GM18868 (cell line): ENCODE measurements at regions not wholly inside any gene's neighbourhood (a gene's known extent, or its start where the extent isn't known, plus 50 kb on each side); places are given as distances from the start of the nearest gene placed in this dataset.
"Not testable (repeated sequence)": the region's sequence is repeated elsewhere in the genome, so short reads cannot be mapped to it uniquely, and the experiment has no call there.

ENCODE experiments used
- ATAC-seq: cut with Tn5 transposase; IDR thresholded peaks from one replicate; pipeline ENCODE4 v1.9.1; 2021; ENCODE audit warnings: mild to moderate bottlenecking, moderate library complexity; ENCODE audit not compliant: unreplicated experiment

DNA sequence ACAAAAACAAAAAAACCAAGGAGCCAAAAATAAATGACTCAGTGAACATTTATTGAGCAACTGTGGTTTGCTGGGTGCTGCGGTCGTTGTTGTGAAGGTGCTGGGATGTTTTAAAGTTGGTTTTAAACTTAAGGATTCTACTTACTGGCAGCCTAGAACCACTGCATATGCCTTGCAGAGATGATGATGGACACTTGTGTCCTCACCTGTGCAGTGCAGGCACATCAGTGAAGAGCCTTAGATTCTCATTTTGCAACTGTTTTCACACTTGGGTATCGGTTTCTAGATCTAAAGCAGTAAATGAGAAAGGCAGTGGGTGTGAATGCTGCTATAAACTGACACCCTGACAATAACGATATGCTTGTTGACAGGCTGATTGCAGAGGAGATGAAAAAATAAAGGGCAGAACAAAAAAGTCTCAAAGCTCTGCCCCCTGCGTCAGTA, 68.8 kb downstream of the UTRN start:
- peak; percentile 45 for ATAC-seq

GRCh38 chr6:144359783-144360182, 74.6 kb downstream of the UTRN start:
- ATAC-seq, result no peak

DNA sequence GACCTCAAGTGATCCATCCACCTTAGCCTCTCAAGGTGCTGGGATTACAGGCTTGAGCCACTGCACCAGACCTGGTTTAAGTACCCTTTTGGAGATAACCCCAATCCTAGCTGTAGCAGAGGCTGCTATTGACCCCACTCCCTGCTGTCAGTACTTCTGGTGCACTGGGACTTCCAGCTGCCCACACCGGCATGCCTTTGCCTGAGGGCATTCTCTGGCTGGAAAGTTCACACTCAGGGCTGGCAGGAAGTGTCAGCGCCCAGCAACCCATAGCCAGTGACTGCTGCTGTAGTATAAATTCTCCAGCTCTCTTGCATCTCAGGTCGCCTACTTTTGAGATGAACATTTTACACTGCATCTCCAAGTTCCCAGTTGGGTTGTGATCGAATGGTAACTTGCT, 75.3 kb downstream of the UTRN start:
- no peak for ATAC-seq

DNA sequence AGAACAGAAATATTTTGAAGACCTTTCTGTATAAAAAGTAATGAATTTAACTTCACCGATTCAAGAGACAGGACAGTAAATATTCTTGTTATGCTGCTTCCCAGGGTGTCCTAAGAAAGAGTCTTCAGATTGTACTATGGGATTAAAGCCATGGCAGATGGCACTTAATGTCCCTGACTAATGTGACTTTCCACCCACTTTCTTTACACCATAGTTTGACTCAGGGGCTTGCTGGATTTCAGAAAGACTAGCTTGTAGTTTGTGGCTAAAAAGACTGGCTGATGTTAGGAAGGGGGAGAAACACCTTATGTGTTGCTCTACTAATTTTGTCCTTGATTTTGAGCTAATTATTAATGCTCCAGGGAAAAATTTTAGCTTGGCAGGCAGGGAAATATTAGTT, 75.9 kb downstream of the UTRN start:
- no peak for ATAC-seq

- no peak for ATAC-seq
Measured at GRCh38 chr6:144362042-144363018, 77.2 kb downstream of the UTRN start.

DNA sequence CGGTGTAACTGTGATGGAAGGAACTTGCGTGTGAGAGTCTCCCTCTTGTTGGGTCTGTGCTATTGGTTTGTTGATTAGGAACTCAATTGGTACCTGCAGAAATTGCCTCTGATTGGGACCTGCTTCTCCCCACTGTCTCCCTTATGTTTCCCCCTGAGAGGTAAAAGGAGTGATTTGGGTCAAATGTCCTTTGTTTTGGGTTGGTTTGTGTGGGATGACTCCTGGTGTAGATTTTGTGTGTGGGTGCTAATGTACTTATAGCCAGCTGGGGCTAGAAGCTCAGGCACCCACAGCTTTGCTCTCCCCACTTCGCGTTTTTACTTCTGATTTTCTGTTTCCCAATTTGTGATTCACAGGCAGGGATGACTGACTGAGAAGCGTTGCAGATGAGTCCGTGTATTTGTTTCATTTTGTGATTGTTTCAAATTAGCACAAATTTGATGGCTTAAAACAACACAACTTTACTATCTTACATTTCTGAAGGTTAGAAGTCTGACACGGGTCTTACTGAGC, 79.1 kb downstream of the UTRN start:
- no peak for ATAC-seq

DNA sequence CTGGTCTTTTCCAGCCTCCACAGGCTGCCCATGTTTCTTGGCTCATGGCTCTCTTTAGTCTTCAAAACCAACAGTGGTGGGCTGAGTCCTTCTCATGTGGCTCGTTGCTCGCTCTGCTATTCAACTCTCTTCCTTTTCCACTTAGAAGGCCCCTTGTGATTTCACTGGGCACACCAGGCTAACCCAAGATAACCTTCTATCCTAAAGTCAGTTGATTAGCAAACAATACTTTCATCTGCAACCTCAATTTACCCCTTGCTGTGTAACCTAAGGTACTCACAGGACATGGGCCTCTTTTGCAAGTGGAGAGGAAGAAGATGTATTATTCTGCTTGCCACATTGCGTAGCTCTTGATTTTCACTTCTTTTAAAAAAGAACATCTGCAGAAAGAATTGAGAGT, 79.6 kb downstream of the UTRN start:
- no peak for ATAC-seq

DNA sequence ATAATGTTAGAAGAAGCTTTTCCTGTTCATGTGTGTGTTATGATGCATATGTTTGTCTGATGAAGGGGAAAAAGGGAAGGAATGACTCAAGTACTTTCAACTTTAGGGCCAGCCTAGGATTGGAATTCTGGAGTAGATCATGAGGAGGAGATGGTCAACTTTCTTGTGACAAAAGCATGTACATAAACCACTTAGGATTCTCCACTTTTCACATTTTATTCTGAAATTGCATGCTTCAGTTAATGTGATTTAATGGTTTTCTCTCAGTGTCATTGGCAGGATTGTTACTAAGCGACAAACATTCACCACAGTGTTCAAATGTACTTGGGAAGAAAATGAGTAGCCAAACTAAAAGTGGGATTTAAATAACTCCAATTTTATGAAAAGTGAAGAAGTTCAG, 80.1 kb downstream of the UTRN start:
- ATAC-seq, result no peak

DNA sequence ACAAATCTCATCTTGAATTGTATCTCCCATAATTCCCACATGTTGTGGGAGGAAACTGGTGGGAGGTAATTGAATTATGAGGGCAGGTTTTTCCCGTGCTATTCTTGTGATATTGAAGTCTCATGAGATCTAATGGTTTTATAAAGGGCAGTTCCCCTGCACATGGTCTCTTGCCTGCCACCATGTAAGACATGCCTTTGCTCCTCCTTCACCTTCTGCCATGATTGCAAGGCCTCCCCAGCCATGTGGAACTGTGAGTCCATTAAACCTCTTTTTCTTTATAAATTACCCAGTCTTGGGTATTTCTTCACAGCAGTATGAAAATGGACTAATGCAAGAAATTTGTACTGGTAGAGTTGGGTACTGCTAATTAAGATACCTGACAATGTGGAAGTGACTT, 84.6 kb downstream of the UTRN start:
- not testable (repeated sequence) for ATAC-seq

- no peak for ATAC-seq
Measured at GRCh38 chr6:144372116-144372515, 87.0 kb downstream of the UTRN start.

DNA sequence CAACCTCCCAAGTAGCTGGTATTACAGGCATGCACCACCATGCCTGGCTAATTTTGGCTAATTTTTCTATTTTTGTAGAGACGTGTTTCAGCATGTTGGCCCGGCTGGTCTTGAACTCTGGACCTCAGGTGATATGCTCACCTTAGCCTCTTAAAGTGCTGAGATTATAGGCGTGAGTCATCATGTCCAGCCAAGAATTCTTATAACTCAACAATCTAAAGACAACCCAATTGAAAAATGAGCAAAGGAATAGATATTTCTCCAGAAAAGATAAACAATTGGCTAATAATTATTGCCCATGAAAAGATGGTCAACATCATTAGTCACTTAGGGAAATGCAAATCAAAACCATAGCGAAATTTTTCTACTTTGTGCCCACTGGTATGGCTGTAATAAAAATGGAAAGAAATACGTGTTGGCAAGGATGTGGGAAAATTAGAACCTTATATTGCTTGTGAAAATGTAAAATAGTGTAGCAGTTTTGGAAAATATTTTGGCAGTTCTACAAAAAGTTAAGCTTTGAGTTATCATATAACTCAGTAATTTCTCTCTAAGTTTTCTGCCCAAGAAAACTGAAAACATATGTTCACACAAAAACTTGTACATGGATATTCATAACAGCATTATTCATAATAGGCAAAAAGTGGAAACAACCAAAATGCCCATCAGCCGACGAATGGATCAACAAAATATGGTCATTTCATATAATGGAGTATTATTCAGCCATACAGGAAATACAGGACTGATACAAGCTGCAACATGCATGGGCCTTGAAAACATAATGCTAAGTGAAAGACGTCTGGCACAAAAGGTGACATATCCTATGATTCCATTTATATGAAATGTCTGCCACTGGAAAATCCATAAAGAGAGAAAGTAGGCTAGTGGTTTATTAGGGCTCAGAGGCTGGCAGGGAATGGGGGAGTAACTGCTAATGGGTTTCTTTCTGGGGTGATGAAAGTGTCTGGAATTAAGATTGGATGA, 87.8 kb downstream of the UTRN start:
- no peak for ATAC-seq

DNA sequence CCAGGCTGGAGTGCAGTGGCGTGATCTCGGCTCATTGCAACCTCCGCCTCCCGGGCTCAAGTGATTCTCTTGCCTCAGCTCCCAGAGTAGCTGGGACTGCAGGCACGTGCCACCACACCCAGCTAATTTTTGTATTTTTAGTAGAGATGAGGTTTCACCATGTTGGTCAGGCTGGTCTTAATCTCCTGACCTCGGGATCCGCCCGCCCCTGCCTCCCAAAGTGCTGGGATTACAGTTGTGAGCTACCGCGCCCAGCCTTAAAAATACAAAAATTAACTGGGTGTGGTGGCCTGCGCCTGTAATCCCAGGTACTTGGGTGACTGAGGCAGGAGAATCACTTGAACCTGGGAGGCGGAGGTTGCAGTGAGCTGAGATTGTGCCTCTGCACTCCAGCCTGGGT, 89.4 kb downstream of the UTRN start:
- not testable (repeated sequence) for ATAC-seq

DNA sequence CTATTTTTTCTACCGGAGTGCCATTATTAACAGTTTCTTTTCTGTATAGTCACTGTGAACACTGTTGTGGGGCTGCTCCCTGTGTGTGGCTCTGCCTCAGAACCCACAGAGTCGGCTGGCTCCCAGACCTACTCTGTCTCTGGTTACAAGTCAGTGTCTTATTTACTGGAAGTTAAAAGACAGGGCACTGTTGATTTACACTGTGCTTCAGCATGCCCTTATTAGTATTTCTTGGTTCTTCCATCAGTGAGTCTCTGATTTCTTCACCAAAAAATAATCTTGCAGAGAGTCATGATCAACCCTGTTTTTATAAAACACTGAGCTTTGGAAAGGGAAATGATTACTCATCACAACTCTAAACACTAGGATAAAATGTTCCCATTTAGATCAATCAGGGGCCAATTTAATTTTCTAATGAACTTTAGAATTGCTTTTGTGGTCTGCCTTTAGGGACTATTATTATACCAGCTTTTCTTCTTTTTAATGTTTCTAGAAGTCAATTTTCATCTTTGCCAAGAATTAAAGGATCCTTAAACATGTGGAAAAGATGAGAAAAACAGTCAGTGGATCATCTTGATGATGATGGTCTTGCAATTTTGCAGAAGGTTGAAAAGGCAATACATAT, 92.6 kb downstream of the UTRN start:
- no peak for ATAC-seq

DNA sequence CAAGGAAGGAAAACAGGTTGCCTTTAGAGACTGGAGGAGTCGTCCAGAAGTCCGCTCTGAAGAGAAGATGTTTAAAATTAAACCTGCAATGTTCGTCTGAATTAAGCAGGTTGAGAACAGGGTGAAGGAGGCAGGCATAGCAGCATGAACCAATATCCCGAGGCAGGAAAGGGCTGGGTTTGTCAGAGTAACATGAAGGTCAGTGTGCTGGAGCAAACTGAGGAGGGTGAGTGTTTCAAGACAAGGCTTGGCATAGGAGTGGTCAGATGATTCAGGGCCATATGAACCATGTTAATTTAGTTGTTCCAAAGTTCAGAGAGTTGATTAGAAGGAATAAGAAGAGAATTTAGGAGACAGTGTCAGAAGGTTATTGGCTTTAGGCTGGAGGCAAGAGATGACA, 93.3 kb downstream of the UTRN start:
- ATAC-seq, result no peak

DNA sequence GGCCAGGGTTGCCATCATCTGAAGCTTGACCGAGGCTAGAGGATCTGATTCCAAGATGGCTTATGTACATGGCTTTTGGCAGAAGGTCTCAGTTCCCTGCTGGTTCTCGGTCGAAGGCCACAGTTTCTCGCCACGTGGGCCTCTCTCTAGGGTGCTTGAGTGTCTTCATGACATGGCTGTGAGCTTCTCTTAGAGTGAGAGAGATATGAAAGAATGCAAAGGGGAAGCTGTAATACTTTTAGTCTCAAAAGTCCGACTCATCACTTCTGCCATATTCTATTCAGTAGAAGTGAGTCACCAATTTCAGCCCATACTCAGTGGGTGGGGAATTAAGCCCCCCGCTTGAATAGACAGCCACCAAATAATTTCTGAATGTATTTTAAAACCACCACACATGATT, 94.2 kb downstream of the UTRN start:
- no peak for ATAC-seq

- ATAC-seq, result not testable (repeated sequence)
Measured at GRCh38 chr6:144381499-144381898, 96.4 kb downstream of the UTRN start.

DNA sequence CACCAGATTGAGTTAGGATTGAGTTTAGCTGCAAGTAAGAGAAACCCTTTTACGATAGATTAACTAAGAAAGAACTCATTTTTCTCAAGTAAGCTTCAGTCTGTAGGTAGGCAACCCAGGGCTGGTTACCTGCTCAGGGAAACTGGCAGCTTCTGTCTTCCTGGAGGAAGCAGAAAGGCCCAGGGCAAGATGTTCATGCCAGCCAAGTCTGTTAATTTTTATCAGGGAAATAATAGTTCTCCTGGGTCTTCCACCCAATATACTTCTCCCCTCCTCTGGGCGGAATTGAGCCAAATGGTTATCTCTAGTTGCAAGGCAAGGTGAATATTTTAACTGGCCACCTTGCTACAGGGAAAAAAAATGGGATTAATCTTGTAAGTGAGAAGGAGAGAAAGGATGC, 98.2 kb downstream of the UTRN start:
- ATAC-seq, result no peak

GRCh38 chr6:144384427-144384826, 99.3 kb downstream of the UTRN start:
- ATAC-seq, result no peak

- not testable (repeated sequence) for ATAC-seq
Measured at GRCh38 chr6:144389474-144389873, 104.3 kb downstream of the UTRN start.

DNA sequence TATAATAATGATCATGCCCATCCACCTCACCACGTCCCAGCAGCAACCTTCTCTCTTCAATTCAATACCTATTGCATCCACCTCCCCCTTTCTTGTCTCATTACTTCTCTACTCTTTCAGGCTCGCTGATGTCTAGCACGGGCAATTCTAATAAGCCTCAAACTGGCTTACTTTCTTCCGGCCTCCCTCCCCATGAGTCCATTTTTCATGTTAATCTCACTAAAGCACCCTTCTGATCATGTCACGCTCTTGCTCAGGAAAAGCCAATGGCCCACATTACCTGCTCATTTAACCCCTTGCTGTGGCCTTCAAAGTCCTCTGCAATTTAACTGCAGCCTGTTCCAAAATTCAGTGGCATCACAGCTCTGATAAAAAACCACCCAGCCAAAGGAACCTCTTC, 105.1 kb downstream of the UTRN start:
- ATAC-seq, result no peak

- no peak for ATAC-seq
Measured at GRCh38 chr6:144390886-144391285, 105.8 kb downstream of the UTRN start.
